GM21717 (cell line): ENCODE measurements at regions not wholly inside any gene's neighbourhood (a gene's known extent, or its start where the extent isn't known, plus 50 kb on each side); places are given as distances from the start of the nearest gene placed in this dataset.

Source experiments
- ATAC-seq: cut with Tn5 transposase; IDR thresholded peaks from one replicate; pipeline ENCODE4 v1.9.1; 2021; ENCODE audit warnings: mild to moderate bottlenecking, moderate library complexity; ENCODE audit not compliant: unreplicated experiment

- ATAC-seq: no peak
These were observed 114.3 kb downstream of the ASCL4 start for GRCh38 chr12:107888789-107889188.

- ATAC-seq: no peak
These were observed 117.5 kb downstream of the ASCL4 start for GRCh38 chr12:107891967-107892366.

- no peak for ATAC-seq
These were observed 120.1 kb downstream of the ASCL4 start for GRCh38 chr12:107894589-107894988.

- ATAC-seq: no peak
These were observed 121.5 kb downstream of the ASCL4 start for GRCh38 chr12:107895966-107896365.

GRCh38 chr12:107900588-107900987 lies 126.1 kb downstream of the ASCL4 start:
- no peak for ATAC-seq

GRCh38 chr12:107903341-107904061 lies 129.0 kb downstream of the ASCL4 start:
- peak; percentile 93 for ATAC-seq

GRCh38 chr12:107906707-107907106 lies 132.2 kb downstream of the ASCL4 start:
- no peak for ATAC-seq

- no peak for ATAC-seq
These were observed 138.0 kb downstream of the ASCL4 start for GRCh38 chr12:107912421-107913004.

- ATAC-seq: no peak
These were observed 140.0 kb downstream of the ASCL4 start for GRCh38 chr12:107914460-107914977.

- ATAC-seq: no peak
These were observed 143.7 kb downstream of the ASCL4 start for GRCh38 chr12:107917912-107918800.

- ATAC-seq: no peak
These were observed 146.6 kb downstream of the ASCL4 start for GRCh38 chr12:107921062-107921461.

GRCh38 chr12:107925125-107925524 lies 150.6 kb downstream of the ASCL4 start:
- no peak for ATAC-seq

GRCh38 chr12:107929436-107929835 lies 154.9 kb downstream of the ASCL4 start:
- ATAC-seq: no peak

GRCh38 chr12:107931761-107932160 lies 157.3 kb downstream of the ASCL4 start:
- ATAC-seq: no peak

GRCh38 chr12:107938446-107938845 lies 163.9 kb downstream of the ASCL4 start:
- ATAC-seq: no peak

GRCh38 chr12:107948391-107948945 lies 174.0 kb downstream of the ASCL4 start:
- no peak for ATAC-seq

- ATAC-seq: no peak
These were observed 176.5 kb downstream of the ASCL4 start for GRCh38 chr12:107951024-107951423.

- ATAC-seq: no peak
These were observed 173.0 kb upstream of the WSCD2 start for GRCh38 chr12:107955966-107956643.

- ATAC-seq: no peak
These were observed 171.6 kb upstream of the WSCD2 start for GRCh38 chr12:107957459-107957858.

GRCh38 chr12:107963635-107964034 lies 165.5 kb upstream of the WSCD2 start:
- no peak for ATAC-seq

GRCh38 chr12:107967170-107967569 lies 161.9 kb upstream of the WSCD2 start:
- no peak for ATAC-seq
